Loucy (cell line): ENCODE measurements at regions not wholly inside any gene's neighbourhood (a gene's known extent, or its start where the extent isn't known, plus 50 kb on each side); places are given as distances from the start of the nearest gene placed in this dataset.

Experiments used
- EZH2phosphoT487 ChIP-seq: fragments of 200-600 bp; IDR thresholded peaks from 2 replicates; pipeline ENCODE4 v1.6.1; 2018; ENCODE audit warnings: antibody characterized with exemption, mild to moderate bottlenecking, moderate library complexity, borderline replicate concordance
- TF ChIP-seq, protein P1 (sequence below): fragments of 200-600 bp; sonication (generic); conservative IDR thresholded peaks from 2 replicates; pipeline ENCODE4 v1.5.1; 2014; ENCODE audit warnings: mild to moderate bottlenecking, antibody characterized with exemption, low read length

GRCh38 chr7:155375337-155376277, 77.9 kb downstream of the INSIG1 start:
- TF ChIP-seq, protein P1, sequence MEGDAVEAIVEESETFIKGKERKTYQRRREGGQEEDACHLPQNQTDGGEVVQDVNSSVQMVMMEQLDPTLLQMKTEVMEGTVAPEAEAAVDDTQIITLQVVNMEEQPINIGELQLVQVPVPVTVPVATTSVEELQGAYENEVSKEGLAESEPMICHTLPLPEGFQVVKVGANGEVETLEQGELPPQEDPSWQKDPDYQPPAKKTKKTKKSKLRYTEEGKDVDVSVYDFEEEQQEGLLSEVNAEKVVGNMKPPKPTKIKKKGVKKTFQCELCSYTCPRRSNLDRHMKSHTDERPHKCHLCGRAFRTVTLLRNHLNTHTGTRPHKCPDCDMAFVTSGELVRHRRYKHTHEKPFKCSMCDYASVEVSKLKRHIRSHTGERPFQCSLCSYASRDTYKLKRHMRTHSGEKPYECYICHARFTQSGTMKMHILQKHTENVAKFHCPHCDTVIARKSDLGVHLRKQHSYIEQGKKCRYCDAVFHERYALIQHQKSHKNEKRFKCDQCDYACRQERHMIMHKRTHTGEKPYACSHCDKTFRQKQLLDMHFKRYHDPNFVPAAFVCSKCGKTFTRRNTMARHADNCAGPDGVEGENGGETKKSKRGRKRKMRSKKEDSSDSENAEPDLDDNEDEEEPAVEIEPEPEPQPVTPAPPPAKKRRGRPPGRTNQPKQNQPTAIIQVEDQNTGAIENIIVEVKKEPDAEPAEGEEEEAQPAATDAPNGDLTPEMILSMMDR: no peak
- TF ChIP-seq EZH2phosphoT487: no peak
